Hepatocyte (in vitro differentiated cells): ENCODE measurements at regions not wholly inside any gene's neighbourhood (a gene's known extent, or its start where the extent isn't known, plus 50 kb on each side); places are given as distances from the start of the nearest gene placed in this dataset.
A peak's percentile ranks its signal among the peaks of the same experiment; 100 is the strongest.

Experiments
- DNase-seq: peaks from one replicate; pipeline ENCODE4 v3.0.0-alpha.2; 2016; ENCODE audit warnings: low spot score
- H2AFZ ChIP-seq: fragments of 200-600 bp; sonication (generic); 2 replicates; pipeline ENCODE4 v1.6.0; 2016; ENCODE audit warnings: antibody characterized with exemption, mild to moderate bottlenecking
- H3K27ac ChIP-seq: fragments of 200-600 bp; sonication (generic); 2 replicates; pipeline ENCODE4 v1.5.1; 2016; ENCODE audit warnings: mild to moderate bottlenecking
- H3K27me3 ChIP-seq: fragments of 200-600 bp; sonication (generic); 2 replicates; pipeline ENCODE4 v1.6.1; 2016
- H3K36me3 ChIP-seq: fragments of 200-600 bp; sonication (generic); replicated peaks from 2 replicates; pipeline ENCODE4 v1.5.1; 2016; ENCODE audit warnings: low read depth; ENCODE audit not compliant: insufficient read depth
- H3K4me1 ChIP-seq: fragments of 200-600 bp; sonication (generic); 2 replicates; pipeline ENCODE4 v1.5.1; 2016; ENCODE audit warnings: mild to moderate bottlenecking, moderate library complexity; ENCODE audit not compliant: insufficient read depth
- H3K4me2 ChIP-seq: fragments of 200-600 bp; sonication (generic); 2 replicates; pipeline ENCODE4 v1.6.0; 2016
- H3K4me3 ChIP-seq: fragments of 200-600 bp; sonication (generic); 2 replicates; pipeline ENCODE4 v1.5.1; 2016; ENCODE audit warnings: mild to moderate bottlenecking
- H3K79me2 ChIP-seq: fragments of 200-600 bp; sonication (generic); 2 replicates; pipeline ENCODE4 v1.6.0; 2017; ENCODE audit warnings: mild to moderate bottlenecking
- H3K9me2 ChIP-seq: fragments of 200-600 bp; sonication (generic); replicated peaks from 2 replicates; pipeline ENCODE4 v1.6.0; 2017; ENCODE audit warnings: mild to moderate bottlenecking; ENCODE audit not compliant: insufficient read depth
- H3K9me3 ChIP-seq: fragments of 200-600 bp; sonication (generic); 2 replicates; pipeline ENCODE4 v1.5.1; 2016; ENCODE audit warnings: low read depth, mild to moderate bottlenecking
- H4K20me1 ChIP-seq: fragments of 200-600 bp; sonication (generic); 2 replicates; pipeline ENCODE4 v1.6.0; 2016; ENCODE audit warnings: mild to moderate bottlenecking; ENCODE audit not compliant: insufficient read depth, poor library complexity, severe bottlenecking
- EZH2 ChIP-seq: fragments of 200-600 bp; sonication (generic); IDR thresholded peaks from 2 replicates; pipeline ENCODE4 v1.6.1; 2016; ENCODE audit warnings: antibody characterized with exemption, mild to moderate bottlenecking, borderline replicate concordance
- EZH2phosphoT487 ChIP-seq: fragments of 200-600 bp; sonication (generic); IDR thresholded peaks from one replicate; pipeline ENCODE4 v1.6.1; 2018; ENCODE audit warnings: antibody characterized with exemption, mild to moderate bottlenecking, low read depth, moderate library complexity; ENCODE audit not compliant: unreplicated experiment, severe bottlenecking
- WGBS: methylation state at CpG from one replicate; pipeline ENCODE4 v1.1.6; 2016; ENCODE audit warnings: low lambda C conversion rate; ENCODE audit errors: missing lambda C conversion rate; 5-methylcytosine and 5-hydroxymethylcytosine counted together
- TF ChIP-seq, protein P1 (sequence below): fragments of 200-600 bp; sonication (generic); IDR thresholded peaks from 2 replicates; pipeline ENCODE4 v1.5.1; 2016; ENCODE audit warnings: antibody characterized with exemption, mild to moderate bottlenecking; ENCODE audit not compliant: poor library complexity

GRCh38 chrX:42097486-42097885 is 174.1 kb upstream of the CASK start:
- H3K4me2 ChIP-seq: no peak overlapping the region
- H3K9me2 ChIP-seq: no peaks in the 10 kb centered on the region
- H3K4me3 ChIP-seq: no peak overlapping the region
- H3K27me3 ChIP-seq: no peaks in the 10 kb centered on the region
- peaks cover 30% of the 10 kb centered on the region for H3K4me1 ChIP-seq
- no peaks in the 10 kb centered on the region for H3K9me3 ChIP-seq
- no peaks in the 10 kb centered on the region for H3K36me3 ChIP-seq
- H2AFZ ChIP-seq: peak overlapping the region; percentile 7
- TF ChIP-seq, protein P1, sequence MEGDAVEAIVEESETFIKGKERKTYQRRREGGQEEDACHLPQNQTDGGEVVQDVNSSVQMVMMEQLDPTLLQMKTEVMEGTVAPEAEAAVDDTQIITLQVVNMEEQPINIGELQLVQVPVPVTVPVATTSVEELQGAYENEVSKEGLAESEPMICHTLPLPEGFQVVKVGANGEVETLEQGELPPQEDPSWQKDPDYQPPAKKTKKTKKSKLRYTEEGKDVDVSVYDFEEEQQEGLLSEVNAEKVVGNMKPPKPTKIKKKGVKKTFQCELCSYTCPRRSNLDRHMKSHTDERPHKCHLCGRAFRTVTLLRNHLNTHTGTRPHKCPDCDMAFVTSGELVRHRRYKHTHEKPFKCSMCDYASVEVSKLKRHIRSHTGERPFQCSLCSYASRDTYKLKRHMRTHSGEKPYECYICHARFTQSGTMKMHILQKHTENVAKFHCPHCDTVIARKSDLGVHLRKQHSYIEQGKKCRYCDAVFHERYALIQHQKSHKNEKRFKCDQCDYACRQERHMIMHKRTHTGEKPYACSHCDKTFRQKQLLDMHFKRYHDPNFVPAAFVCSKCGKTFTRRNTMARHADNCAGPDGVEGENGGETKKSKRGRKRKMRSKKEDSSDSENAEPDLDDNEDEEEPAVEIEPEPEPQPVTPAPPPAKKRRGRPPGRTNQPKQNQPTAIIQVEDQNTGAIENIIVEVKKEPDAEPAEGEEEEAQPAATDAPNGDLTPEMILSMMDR: no peak
- WGBS: 77% methylated on average over 4 of the region's 4 CpGs
- peak overlapping the region; percentile 83 for H3K27ac ChIP-seq
- no peaks in the 10 kb centered on the region for H4K20me1 ChIP-seq
- no peak for DNase-seq
- no peaks in the 10 kb centered on the region for H3K79me2 ChIP-seq

DNA sequence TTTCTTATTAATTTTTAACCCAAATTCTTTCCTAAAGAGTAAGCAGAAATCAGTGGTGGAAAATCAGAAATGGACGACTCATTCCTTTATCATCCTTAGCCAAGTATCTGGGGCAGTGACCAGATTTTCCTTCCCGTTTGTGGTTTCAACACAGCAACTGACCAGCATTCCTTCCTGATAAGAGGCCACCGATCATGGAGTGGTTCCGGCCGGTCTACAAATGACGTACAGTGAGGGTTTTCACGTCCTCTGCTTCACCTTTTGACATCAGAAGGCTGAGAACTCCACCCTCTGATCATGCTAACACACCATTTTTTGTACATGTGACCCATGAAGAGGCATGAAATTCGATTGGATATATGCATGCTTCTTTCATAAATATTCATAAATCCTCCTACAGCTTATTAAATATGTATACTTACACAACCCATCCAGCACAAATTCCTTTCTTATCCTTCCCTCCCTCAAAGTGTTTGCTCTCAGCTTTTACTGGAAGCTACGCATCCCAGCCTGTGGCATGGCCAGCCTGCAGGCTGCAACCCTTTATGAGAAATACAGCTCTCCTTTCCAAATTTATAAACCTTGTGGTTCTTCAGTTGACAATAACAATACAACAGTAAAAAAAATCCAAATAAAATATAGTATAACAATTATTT is 173.0 kb upstream of the CASK start:
- peak; percentile 77 for DNase-seq
- H3K4me2 ChIP-seq: no peak overlapping the region
- no peaks in the 10 kb centered on the region for H3K9me3 ChIP-seq
- no peaks in the 10 kb centered on the region for H3K9me2 ChIP-seq
- peaks cover 30% of the 10 kb centered on the region for H3K4me1 ChIP-seq
- H3K27me3 ChIP-seq: no peaks in the 10 kb centered on the region
- no peak overlapping the region for H3K4me3 ChIP-seq
- 54% methylated on average over 9 of the region's 9 CpGs for WGBS
- peak overlapping the region; percentile 90 for H3K27ac ChIP-seq
- no peaks in the 10 kb centered on the region for H3K36me3 ChIP-seq
- H3K79me2 ChIP-seq: no peaks in the 10 kb centered on the region
- no peak overlapping the region for H2AFZ ChIP-seq
- TF ChIP-seq EZH2 (no peak), EZH2phosphoT487 (no peak)
- TF ChIP-seq, protein P1: no peak
- H4K20me1 ChIP-seq: no peaks in the 10 kb centered on the region

DNA sequence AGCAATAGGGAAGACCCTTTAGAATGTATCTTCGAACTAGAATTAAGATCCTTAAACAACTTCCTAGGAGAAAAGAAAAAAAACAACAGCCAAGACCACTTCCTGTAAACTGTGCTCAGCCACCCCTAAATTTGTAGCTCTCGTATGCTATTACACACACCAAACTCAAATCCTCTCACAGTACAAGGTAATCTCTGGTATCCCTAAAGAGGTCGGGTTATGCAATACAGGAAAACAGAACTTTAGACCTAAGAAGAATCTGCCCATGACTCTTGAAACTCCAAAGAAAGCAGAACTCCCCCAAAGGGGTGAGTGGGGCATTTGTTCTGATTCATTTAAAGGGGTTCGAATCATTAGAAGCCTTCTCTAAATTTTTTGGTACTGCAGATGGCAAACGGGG is 170.9 kb upstream of the CASK start:
- WGBS: 53% methylated on average over 5 of the region's 5 CpGs
- Histone ChIP-seq H3K4me3 (no peak overlapping the region), H3K9me2 (no peaks in the 10 kb centered on the region), H3K27ac (peak overlapping the region; percentile 90), H4K20me1 (no peaks in the 10 kb centered on the region), H3K9me3 (no peaks in the 10 kb centered on the region), H3K36me3 (no peaks in the 10 kb centered on the region), H3K4me1 (peaks cover 30% of the 10 kb centered on the region), H3K4me2 (peak overlapping the region; percentile 54), H2AFZ (no peak overlapping the region), H3K27me3 (no peaks in the 10 kb centered on the region), H3K79me2 (no peaks in the 10 kb centered on the region)
- TF ChIP-seq EZH2 (no peak), EZH2phosphoT487 (no peak)
- TF ChIP-seq, protein P1: no peak
- DNase-seq: peak; percentile 12

DNA sequence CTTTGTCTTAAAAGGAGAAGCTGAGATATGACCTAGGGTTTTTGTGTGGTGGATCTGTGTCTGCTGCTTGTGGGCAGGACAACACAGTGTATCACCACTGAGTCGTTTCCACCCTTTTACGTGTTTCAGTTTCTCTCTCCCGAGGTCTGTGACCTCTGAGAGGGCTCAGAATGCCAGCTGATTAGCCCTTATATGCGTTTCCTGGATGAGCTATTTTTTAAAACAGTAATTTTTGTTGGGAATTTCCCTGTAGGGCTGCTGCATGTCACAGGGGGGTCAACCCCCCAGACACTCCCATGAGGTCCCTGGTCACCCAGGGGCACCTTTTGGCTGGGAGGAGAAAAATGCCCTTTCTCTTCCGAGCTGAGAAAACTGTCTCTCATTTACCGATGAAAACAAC is 170.4 kb upstream of the CASK start:
- 64% methylated on average over 6 of the region's 6 CpGs for WGBS
- Histone ChIP-seq H3K4me1 (peaks cover 30% of the 10 kb centered on the region), H3K9me2 (no peaks in the 10 kb centered on the region), H3K9me3 (no peaks in the 10 kb centered on the region), H4K20me1 (no peaks in the 10 kb centered on the region), H3K27ac (peak overlapping the region; percentile 90), H3K4me2 (peak overlapping the region; percentile 54), H2AFZ (no peak overlapping the region), H3K79me2 (no peaks in the 10 kb centered on the region), H3K4me3 (no peak overlapping the region), H3K36me3 (no peaks in the 10 kb centered on the region), H3K27me3 (no peaks in the 10 kb centered on the region)
- no peak for TF ChIP-seq EZH2
- TF ChIP-seq, protein P1: no peak
- TF ChIP-seq EZH2phosphoT487: no peak
- DNase-seq: peak; percentile 10
